Kidney (tissue), 13 donors: ENCODE measurements at regions not wholly inside any gene's neighbourhood (a gene's known extent, or its start where the extent isn't known, plus 50 kb on each side); places are given as distances from the start of the nearest gene placed in this dataset.

Experiments
- DNase-seq, 5 donors: peaks; one replicate each; pipeline ENCODE4 v3.0.0-alpha.2; 2013 to 2020
- FAIRE-seq: peaks from 2 replicates; lab custom pipeline; 2012; peaks lifted over from hg19 to GRCh38; lab: Jason Lieb, UNC
- H3K27ac ChIP-seq, 2 donors: one replicate each; pipeline ENCODE4 v1.7.0; 2013; ENCODE audit warnings: low read depth in 2 of 2, low read length in 2 of 2, inconsistent platforms in 1 of 2
- H3K27me3 ChIP-seq: one replicate; pipeline ENCODE4 v1.7.1; 2013; ENCODE audit warnings: low read length, inconsistent platforms; ENCODE audit not compliant: control insufficient read depth, insufficient read depth
- H3K36me3 ChIP-seq, 3 donors: one replicate each; pipeline versions ENCODE4 v1.7.0 to v1.7.1; 2013; ENCODE audit warnings: low read length in 3 of 3, control low read depth in 1 of 3, inconsistent platforms in 1 of 3; ENCODE audit not compliant: insufficient read depth in 3 of 3, control insufficient read depth in 2 of 3
- H3K4me1 ChIP-seq, 3 donors: one replicate each; pipeline versions ENCODE4 v1.7.0 to v1.7.1; 2013; ENCODE audit warnings: low read length in 3 of 3, inconsistent platforms in 1 of 3, low read depth in 1 of 3; ENCODE audit not compliant: control insufficient read depth in 2 of 3, insufficient read depth in 2 of 3
- H3K4me3 ChIP-seq, 3 donors: one replicate each; pipeline versions ENCODE4 v1.7.0 to v1.8.1; 2013; ENCODE audit warnings: low read length in 3 of 3, control low read depth in 1 of 3, inconsistent platforms in 1 of 3
- H3K9ac ChIP-seq, 3 donors: one replicate each; pipeline versions ENCODE4 v1.7.0 to v1.7.1; 2013; ENCODE audit warnings: low read length in 3 of 3, control low read depth in 1 of 3, inconsistent platforms in 1 of 3
- H3K9me3 ChIP-seq, 3 donors: one replicate each; pipeline versions ENCODE4 v1.7.0 to v1.7.1; 2013; ENCODE audit warnings: low read length in 3 of 3, control low read depth in 1 of 3, inconsistent platforms in 1 of 3; ENCODE audit not compliant: control insufficient read depth in 2 of 3, insufficient read depth in 1 of 3
- intact Hi-C: fragments of 100-400 bp; cut with DNase I; formaldehyde crosslinking; loops from one replicate; pipeline ENCODE4 v1.11.1; 2022
- TF ChIP-seq, protein P1 (sequence below): IDR thresholded peaks from 3 replicates; pipeline ENCODE4 v1.5.1; 2012; ENCODE audit warnings: mild to moderate bottlenecking, moderate library complexity, borderline replicate concordance; ENCODE audit not compliant: insufficient read depth; ENCODE audit errors: extremely low read depth
- donor health status: control.
- donor health status: control.
- donor health status: control.
- donor health status: control.
- donor health status: control.
- donor health status: DM: yes; HTN: yes; CAD: no.
- donor health status: Normal renal cell carcinoma (clear cell type).

DNA sequence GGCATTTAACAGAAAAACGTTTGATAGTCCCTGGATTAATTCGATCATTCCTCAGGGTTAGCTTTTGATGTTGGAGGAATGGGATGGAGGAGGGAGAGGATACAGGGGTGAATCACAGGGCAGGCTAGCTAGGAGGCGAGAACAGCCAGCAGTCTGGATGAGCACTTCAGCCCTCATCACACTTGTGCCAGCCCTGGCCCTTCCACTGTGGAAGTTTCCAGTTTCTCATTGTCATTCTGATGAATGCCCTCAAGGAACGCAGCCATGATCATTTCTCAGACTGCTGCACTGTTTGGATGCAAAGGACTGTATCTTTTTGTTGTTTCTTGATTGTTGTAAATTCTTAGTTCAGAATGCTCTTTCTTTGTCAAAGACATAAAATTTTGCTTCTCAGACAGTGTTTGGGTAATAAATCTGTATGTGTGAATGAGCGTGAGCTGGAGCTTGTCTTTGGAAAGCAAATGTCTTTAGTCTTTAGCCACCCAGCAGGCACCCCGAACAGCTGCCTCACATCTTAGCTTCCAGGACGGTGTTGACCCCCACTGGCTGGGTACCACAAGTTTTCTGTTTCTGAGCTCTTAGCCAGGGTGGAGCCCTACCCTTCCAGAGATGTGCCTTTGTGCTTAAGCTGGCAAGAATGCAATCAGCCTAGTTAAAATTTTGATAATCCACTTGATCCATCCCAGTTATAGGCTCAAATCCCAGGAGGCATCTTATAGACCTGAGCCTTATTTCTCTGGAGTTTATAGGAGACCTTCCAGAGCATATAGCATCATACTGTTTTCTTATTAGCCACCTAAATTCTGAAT is 121.1 kb downstream of the PDCD6IP start:
- FAIRE-seq (no peak), DNase-seq (no peak)
- Histone ChIP-seq H3K36me3 (no peaks in the 10 kb centered on the region), H3K4me3 (no peak overlapping the region), H3K9me3 (no peaks in the 10 kb centered on the region), H3K27ac (no peak overlapping the region), H3K9ac (no peak overlapping the region), H3K4me1 (no peaks in the 10 kb centered on the region), H3K27me3 (no peaks in the 10 kb centered on the region)
- TF ChIP-seq, protein P1, sequence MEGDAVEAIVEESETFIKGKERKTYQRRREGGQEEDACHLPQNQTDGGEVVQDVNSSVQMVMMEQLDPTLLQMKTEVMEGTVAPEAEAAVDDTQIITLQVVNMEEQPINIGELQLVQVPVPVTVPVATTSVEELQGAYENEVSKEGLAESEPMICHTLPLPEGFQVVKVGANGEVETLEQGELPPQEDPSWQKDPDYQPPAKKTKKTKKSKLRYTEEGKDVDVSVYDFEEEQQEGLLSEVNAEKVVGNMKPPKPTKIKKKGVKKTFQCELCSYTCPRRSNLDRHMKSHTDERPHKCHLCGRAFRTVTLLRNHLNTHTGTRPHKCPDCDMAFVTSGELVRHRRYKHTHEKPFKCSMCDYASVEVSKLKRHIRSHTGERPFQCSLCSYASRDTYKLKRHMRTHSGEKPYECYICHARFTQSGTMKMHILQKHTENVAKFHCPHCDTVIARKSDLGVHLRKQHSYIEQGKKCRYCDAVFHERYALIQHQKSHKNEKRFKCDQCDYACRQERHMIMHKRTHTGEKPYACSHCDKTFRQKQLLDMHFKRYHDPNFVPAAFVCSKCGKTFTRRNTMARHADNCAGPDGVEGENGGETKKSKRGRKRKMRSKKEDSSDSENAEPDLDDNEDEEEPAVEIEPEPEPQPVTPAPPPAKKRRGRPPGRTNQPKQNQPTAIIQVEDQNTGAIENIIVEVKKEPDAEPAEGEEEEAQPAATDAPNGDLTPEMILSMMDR, result no peak
- intact Hi-C loops, result no loop called here

DNA sequence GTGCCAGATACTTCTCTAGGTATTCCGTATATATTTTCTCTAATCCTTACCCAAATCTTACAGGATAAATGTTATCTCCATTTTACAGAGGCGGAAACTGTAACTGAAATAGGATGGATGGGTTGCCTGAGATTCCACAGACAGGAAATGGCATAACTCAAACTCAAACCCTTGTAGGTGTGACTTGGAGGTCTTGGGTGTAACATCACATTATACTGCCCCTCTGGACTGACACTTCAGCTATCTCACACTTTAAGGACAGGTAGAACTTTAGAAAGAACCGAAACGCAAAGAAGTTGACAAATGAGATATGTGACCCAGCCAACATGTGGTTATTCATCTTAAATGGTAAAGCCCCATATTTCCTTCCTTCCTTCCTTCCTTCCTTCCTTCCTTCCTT is 122.1 kb downstream of the PDCD6IP start:
- intact Hi-C loops, result no loop called here

DNA sequence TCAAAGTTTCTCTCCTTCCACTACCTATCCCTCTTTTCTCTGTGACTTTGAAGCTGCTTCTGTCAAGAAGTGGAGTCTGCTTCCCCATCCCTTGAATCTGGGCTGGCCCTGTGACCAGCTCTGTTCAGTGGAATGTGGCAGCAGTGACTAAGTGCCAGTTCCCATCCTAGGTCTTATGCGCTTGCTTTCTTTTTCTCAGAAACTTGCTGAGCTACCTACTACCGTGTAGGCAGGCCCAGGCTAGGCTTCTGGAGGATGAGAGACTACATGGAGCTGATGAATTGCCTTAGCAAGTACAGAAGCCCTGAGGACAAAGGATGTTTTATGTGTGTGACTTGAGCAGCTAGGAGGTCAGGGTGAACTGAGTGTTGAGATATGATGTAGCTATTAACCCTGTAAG is 123.2 kb downstream of the PDCD6IP start:
- intact Hi-C loops, result no loop called here
- no peak overlapping the region for H3K4me3 ChIP-seq
- TF ChIP-seq, protein P1, result no peak
- no peak for DNase-seq
- FAIRE-seq, result no peak
- H3K27ac ChIP-seq, result no peak overlapping the region
- no peaks in the 10 kb centered on the region for H3K36me3 ChIP-seq
- H3K27me3 ChIP-seq, result no peaks in the 10 kb centered on the region
- no peaks in the 10 kb centered on the region for H3K4me1 ChIP-seq
- no peak overlapping the region for H3K9ac ChIP-seq
- no peaks in the 10 kb centered on the region for H3K9me3 ChIP-seq

More for the DNA sequence above, 122.1 kb downstream of the PDCD6IP start:
- TF ChIP-seq, protein P1, result no peak
- Histone ChIP-seq H3K9me3 (no peaks in the 10 kb centered on the region), H3K4me3 (no peak overlapping the region), H3K27ac (no peak overlapping the region), H3K27me3 (no peaks in the 10 kb centered on the region), H3K4me1 (no peaks in the 10 kb centered on the region), H3K36me3 (no peaks in the 10 kb centered on the region), H3K9ac (no peak overlapping the region)
- FAIRE-seq (no peak), DNase-seq (no peak)
